ENCODE measurements at regions not wholly inside any gene's neighbourhood (a gene's known extent, or its start where the extent isn't known, plus 50 kb on each side); places are given as distances from the start of the nearest gene placed in this dataset.

DNA sequence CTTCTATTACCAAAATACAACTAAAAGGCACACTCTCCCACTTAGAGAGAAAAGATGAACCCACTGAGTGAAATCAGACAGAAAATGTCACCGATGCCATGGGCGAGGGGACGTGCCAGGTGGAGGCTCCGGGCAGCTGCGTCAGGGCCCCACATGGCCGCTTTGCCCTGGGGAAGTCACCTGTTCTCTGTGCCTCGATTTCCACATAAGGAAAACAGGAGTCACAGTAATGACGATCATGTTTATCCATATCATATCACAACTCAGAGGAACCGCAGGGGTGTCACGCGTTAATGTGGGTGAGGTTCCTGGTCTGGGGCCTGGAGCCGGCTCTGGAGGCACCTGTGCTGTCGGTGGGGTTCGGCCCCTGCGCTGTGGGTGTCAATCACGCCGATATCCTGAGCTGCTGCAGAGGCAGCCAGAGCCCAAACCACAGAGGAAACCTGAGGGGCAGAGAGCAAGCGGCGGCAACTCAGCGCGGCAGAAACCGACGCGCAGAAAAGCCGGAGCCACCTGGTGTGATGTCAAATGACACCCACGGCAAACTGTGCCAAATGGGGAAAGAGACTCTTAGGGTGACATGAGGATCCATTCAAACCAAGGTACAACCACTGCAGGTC, 243.7 kb downstream of the BRD1 start:
- Histone ChIP-seq H3K79me2 (ENCODE audit: control insufficient read depth, low read length) (no peaks in the 10 kb centered on the region), H3F3A (ENCODE audit: control insufficient read depth, insufficient read depth) (no peaks in the 10 kb centered on the region), H3K9me3 (ENCODE audit: control insufficient read depth, insufficient read depth, low read length) (peaks cover 10% of the 10 kb centered on the region), H3K36me3 (ENCODE audit: control insufficient read depth, low read length) (no peaks in the 10 kb centered on the region), H3K27me3 (ENCODE audit: control insufficient read depth, low read length) (no peaks in the 10 kb centered on the region), H3K4me3 (ENCODE audit: low read length) (no peak overlapping the region), H3K4me2 (ENCODE audit: low read length) (no peak overlapping the region), H4K20me1 (ENCODE audit: control insufficient read depth, insufficient read depth, low read depth, low read length) (no peaks in the 10 kb centered on the region), H3K4me1 (ENCODE audit: control insufficient read depth, low read length) (no peaks in the 10 kb centered on the region), H3K27ac (ENCODE audit: low read depth, low read length) (no peak overlapping the region), H3K9me2 (replicated peaks; ENCODE audit: control insufficient read depth, low read length) (no peaks in the 10 kb centered on the region)
- TF ChIP-seq, protein P1, sequence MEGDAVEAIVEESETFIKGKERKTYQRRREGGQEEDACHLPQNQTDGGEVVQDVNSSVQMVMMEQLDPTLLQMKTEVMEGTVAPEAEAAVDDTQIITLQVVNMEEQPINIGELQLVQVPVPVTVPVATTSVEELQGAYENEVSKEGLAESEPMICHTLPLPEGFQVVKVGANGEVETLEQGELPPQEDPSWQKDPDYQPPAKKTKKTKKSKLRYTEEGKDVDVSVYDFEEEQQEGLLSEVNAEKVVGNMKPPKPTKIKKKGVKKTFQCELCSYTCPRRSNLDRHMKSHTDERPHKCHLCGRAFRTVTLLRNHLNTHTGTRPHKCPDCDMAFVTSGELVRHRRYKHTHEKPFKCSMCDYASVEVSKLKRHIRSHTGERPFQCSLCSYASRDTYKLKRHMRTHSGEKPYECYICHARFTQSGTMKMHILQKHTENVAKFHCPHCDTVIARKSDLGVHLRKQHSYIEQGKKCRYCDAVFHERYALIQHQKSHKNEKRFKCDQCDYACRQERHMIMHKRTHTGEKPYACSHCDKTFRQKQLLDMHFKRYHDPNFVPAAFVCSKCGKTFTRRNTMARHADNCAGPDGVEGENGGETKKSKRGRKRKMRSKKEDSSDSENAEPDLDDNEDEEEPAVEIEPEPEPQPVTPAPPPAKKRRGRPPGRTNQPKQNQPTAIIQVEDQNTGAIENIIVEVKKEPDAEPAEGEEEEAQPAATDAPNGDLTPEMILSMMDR (IDR thresholded peaks at IDR 0.05; ENCODE audit: low read depth, low read length, poor library complexity, severe bottlenecking) = no peak
- no peak for TF ChIP-seq EZH2phosphoT487 (IDR thresholded peaks at IDR 0.05; ENCODE audit: borderline replicate concordance, low read length)

DNA sequence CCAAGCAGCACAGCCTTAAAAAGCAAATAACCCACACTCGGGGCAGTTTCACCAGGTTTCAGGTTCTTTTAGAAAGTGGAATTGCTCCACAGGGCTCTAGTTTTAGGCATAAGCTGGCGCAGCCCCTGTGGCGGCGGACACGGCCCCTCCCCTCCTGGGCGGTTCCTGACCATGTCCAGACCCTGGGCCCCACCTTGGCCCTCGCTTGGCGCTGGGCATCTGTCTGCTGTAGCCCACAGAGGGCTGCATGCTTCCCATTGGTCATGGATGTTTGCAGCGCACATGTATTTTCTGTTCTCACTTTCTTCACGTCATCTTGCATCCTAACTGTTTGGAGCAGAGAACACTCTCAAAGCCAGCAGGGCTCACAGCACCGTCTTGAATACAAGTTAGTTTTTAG, 244.3 kb downstream of the BRD1 start:
- Histone ChIP-seq H3K4me2 (ENCODE audit: low read length) (no peak overlapping the region), H3K27ac (ENCODE audit: low read depth, low read length) (no peak overlapping the region), H3K4me3 (ENCODE audit: low read length) (no peak overlapping the region), H3K27me3 (ENCODE audit: control insufficient read depth, low read length) (no peaks in the 10 kb centered on the region), H4K20me1 (ENCODE audit: control insufficient read depth, insufficient read depth, low read depth, low read length) (no peaks in the 10 kb centered on the region), H3K79me2 (ENCODE audit: control insufficient read depth, low read length) (no peaks in the 10 kb centered on the region), H3K36me3 (ENCODE audit: control insufficient read depth, low read length) (no peaks in the 10 kb centered on the region), H3K4me1 (ENCODE audit: control insufficient read depth, low read length) (no peaks in the 10 kb centered on the region), H3K9me2 (replicated peaks; ENCODE audit: control insufficient read depth, low read length) (no peaks in the 10 kb centered on the region), H3F3A (ENCODE audit: control insufficient read depth, insufficient read depth) (no peaks in the 10 kb centered on the region), H3K9me3 (ENCODE audit: control insufficient read depth, insufficient read depth, low read length) (peaks cover 10% of the 10 kb centered on the region)
- TF ChIP-seq EZH2phosphoT487 (IDR thresholded peaks at IDR 0.05; ENCODE audit: borderline replicate concordance, low read length) = no peak
- TF ChIP-seq, protein P1 (IDR thresholded peaks at IDR 0.05; ENCODE audit: low read depth, low read length, poor library complexity, severe bottlenecking) = no peak

DNA sequence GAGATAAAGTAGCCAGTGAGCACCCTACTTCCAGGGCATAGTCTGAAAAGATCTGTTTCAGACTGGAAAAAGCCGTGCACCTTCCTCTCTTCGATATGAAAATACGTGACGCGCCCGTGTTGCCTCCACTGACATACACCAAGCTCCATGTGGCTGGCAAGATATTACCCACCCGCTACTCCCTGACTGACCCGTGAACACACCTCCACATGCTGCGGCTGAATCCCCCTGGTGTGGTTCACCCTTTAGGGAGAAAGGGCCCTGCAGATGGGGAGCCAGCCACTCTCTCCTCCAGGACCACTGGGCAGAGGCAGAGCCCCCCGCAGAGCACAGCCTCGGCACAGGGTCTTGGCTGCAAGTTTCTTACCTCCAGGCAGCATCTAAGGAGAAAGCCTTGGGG, 245.0 kb downstream of the BRD1 start:
- H4K20me1 ChIP-seq (ENCODE audit: control insufficient read depth, insufficient read depth, low read depth, low read length) = no peaks in the 10 kb centered on the region
- H3K79me2 ChIP-seq (ENCODE audit: control insufficient read depth, low read length) = no peaks in the 10 kb centered on the region
- H3K4me1 ChIP-seq (ENCODE audit: control insufficient read depth, low read length) = no peaks in the 10 kb centered on the region
- no peaks in the 10 kb centered on the region for H3K36me3 ChIP-seq (ENCODE audit: control insufficient read depth, low read length)
- no peaks in the 10 kb centered on the region for H3K27me3 ChIP-seq (ENCODE audit: control insufficient read depth, low read length)
- H3K9me2 ChIP-seq (replicated peaks; ENCODE audit: control insufficient read depth, low read length) = no peaks in the 10 kb centered on the region
- H3K4me2 ChIP-seq (ENCODE audit: low read length) = no peak overlapping the region
- TF ChIP-seq EZH2phosphoT487 (IDR thresholded peaks at IDR 0.05; ENCODE audit: borderline replicate concordance, low read length) = no peak
- TF ChIP-seq, protein P1 (IDR thresholded peaks at IDR 0.05; ENCODE audit: low read depth, low read length, poor library complexity, severe bottlenecking) = no peak
- H3K27ac ChIP-seq (ENCODE audit: low read depth, low read length) = no peak overlapping the region
- peaks cover 10% of the 10 kb centered on the region for H3K9me3 ChIP-seq (ENCODE audit: control insufficient read depth, insufficient read depth, low read length)
- no peaks in the 10 kb centered on the region for H3F3A ChIP-seq (ENCODE audit: control insufficient read depth, insufficient read depth)
- no peak overlapping the region for H3K4me3 ChIP-seq (ENCODE audit: low read length)
